IMR-90 (cell line): ENCODE measurements at regions not wholly inside any gene's neighbourhood (a gene's known extent, or its start where the extent isn't known, plus 50 kb on each side); places are given as distances from the start of the nearest gene placed in this dataset.

Source experiments
- ATAC-seq: fragments of 200-7000 bp; cut with Tn5 transposase; 2 replicates; pipeline ENCODE4 v1.9.1; 2020; ENCODE audit warnings: low read depth, mild to moderate bottlenecking, moderate library complexity
- BruUV-seq: library from RNA; stranded (reverse); fragments of 400-500 nt; replicated peaks from 2 replicates; lab custom pipeline; 2021; lab: Mats Ljungman, UMichigan
- CTCF ChIA-PET: fragments of 300-600 bp; formaldehyde crosslinking; extraction: SDS; loops from one replicate; lab custom pipeline; 2021; ENCODE audit warnings: antibody characterized with exemption; lab: Yijun Ruan, JAX
- POLR2A ChIA-PET: fragments of 300-600 bp; sonication (Branson Sonifier 250); formaldehyde crosslinking; loops from one replicate; lab custom pipeline; 2022; ENCODE audit warnings: antibody characterized with exemption; ENCODE audit not compliant: unreplicated experiment; lab: Charles Lee
- DNase-seq: peaks from one replicate; pipeline ENCODE4 v3.0.0; 2013
- H2AFZ ChIP-seq: replicated peaks from 2 replicates; pipeline ENCODE3; 2013; ENCODE audit warnings: low read length, mild to moderate bottlenecking; ENCODE audit not compliant: poor library complexity
- H2AK5ac ChIP-seq: 2 replicates; pipeline ENCODE4 v1.6.1; 2013; ENCODE audit warnings: low read depth, low read length, inconsistent platforms
- H2AK9ac ChIP-seq: replicated peaks from 2 replicates; pipeline ENCODE3; 2013; ENCODE audit warnings: mild to moderate bottlenecking, low read depth, low read length, moderate library complexity; ENCODE audit not compliant: poor library complexity
- H2BK120ac ChIP-seq: 2 replicates; pipeline ENCODE4 v1.6.1; 2013; ENCODE audit warnings: low read depth, low read length, inconsistent platforms
- H2BK15ac ChIP-seq: 3 replicates; pipeline ENCODE4 v1.6.1; 2013; ENCODE audit warnings: low read depth, low read length, inconsistent platforms
- H2BK20ac ChIP-seq: 2 replicates; pipeline ENCODE4 v1.6.1; 2013; ENCODE audit warnings: low read depth, mild to moderate bottlenecking, inconsistent platforms, low read length, moderate library complexity
- H2BK5ac ChIP-seq: 2 replicates; pipeline ENCODE4 v1.6.1; 2013; ENCODE audit warnings: mild to moderate bottlenecking, low read depth, low read length, inconsistent platforms; ENCODE audit not compliant: poor library complexity, severe bottlenecking
- H3K14ac ChIP-seq: replicated peaks from 2 replicates; pipeline ENCODE4 v1.6.1; 2013; ENCODE audit warnings: low read depth, low read length, inconsistent platforms
- H3K18ac ChIP-seq: 2 replicates; pipeline ENCODE4 v1.6.1; 2013; ENCODE audit warnings: low read depth, low read length, control low read depth
- H3K23ac ChIP-seq: 2 replicates; pipeline ENCODE4 v1.6.1; 2013; ENCODE audit warnings: low read depth, low read length, inconsistent platforms
- H3K27ac ChIP-seq: 2 replicates; pipeline ENCODE4 v1.5.1; 2013; ENCODE audit warnings: mild to moderate bottlenecking, control low read depth, low read length; ENCODE audit not compliant: insufficient read depth
- H3K27me3 ChIP-seq: 2 replicates; pipeline ENCODE4 v1.6.1; 2013; ENCODE audit warnings: low read length; ENCODE audit not compliant: control insufficient read depth, insufficient read depth
- H3K36me3 ChIP-seq: 2 replicates; pipeline ENCODE4 v1.6.1; 2013; ENCODE audit warnings: low read length, mixed read lengths; ENCODE audit not compliant: control insufficient read depth, insufficient read depth
- H3K4ac ChIP-seq: 2 replicates; pipeline ENCODE4 v1.6.1; 2013; ENCODE audit warnings: low read depth, low read length, inconsistent platforms
- H3K4me1 ChIP-seq: 2 replicates; pipeline ENCODE4 v1.6.1; 2013; ENCODE audit warnings: low read length, mixed read lengths; ENCODE audit not compliant: control insufficient read depth, insufficient read depth
- H3K4me2 ChIP-seq: 2 replicates; pipeline ENCODE4 v1.6.1; 2013; ENCODE audit warnings: low read depth, mild to moderate bottlenecking, control low read depth, low read length, moderate library complexity
- H3K4me3 ChIP-seq: 2 replicates; pipeline ENCODE4 v1.5.1; 2013; ENCODE audit warnings: low read depth, mild to moderate bottlenecking, control low read depth, low read length, moderate library complexity; ENCODE audit not compliant: insufficient read depth
- H3K56ac ChIP-seq: 2 replicates; pipeline ENCODE4 v1.6.1; 2013; ENCODE audit warnings: low read length, inconsistent platforms; ENCODE audit not compliant: insufficient read depth; ENCODE audit errors: extremely low read depth
- H3K79me1 ChIP-seq, 2 experiments: 2 replicates each; pipeline ENCODE4 v1.6.1; 2013; ENCODE audit warnings: low read length in 2 of 2, inconsistent platforms in 1 of 2, low read depth in 1 of 2
- H3K9ac ChIP-seq: 2 replicates; pipeline ENCODE4 v1.6.1; 2013; ENCODE audit warnings: low read depth, low read length, control low read depth
- H3K9me1 ChIP-seq: 2 replicates; pipeline ENCODE4 v1.6.1; 2013; ENCODE audit warnings: low read length, inconsistent platforms; ENCODE audit not compliant: insufficient read depth
- H3K9me3 ChIP-seq: 2 replicates; pipeline ENCODE4 v1.6.1; 2013; ENCODE audit warnings: low read length; ENCODE audit not compliant: control insufficient read depth, insufficient read depth
- H4K20me1 ChIP-seq: 2 replicates; pipeline ENCODE4 v1.6.1; 2013; ENCODE audit warnings: low read length, inconsistent platforms; ENCODE audit not compliant: insufficient read depth
- H4K5ac ChIP-seq: 2 replicates; pipeline ENCODE4 v1.6.1; 2013; ENCODE audit warnings: mild to moderate bottlenecking, low read depth, low read length, control low read depth
- H4K8ac ChIP-seq, 2 experiments: 2 replicates each; pipeline ENCODE4 v1.6.1; 2013; ENCODE audit warnings: low read depth in 2 of 2, low read length in 2 of 2, control low read depth in 1 of 2, inconsistent platforms in 1 of 2
- H4K91ac ChIP-seq: 2 replicates; pipeline ENCODE4 v1.6.1; 2013; ENCODE audit warnings: low read depth, low read length, inconsistent platforms; ENCODE audit not compliant: insufficient read depth
- BHLHE40 ChIP-seq: fragments of 150-350 bp; IDR thresholded peaks from 2 replicates; pipeline ENCODE4 v1.6.1; 2016; ENCODE audit warnings: mild to moderate bottlenecking, low read depth, low read length
- CHD1 ChIP-seq: IDR thresholded peaks from 2 replicates; pipeline ENCODE4 v1.6.1; 2012; ENCODE audit warnings: low read depth, low read length, improper control_type of control experiment
- ELK1 ChIP-seq: fragments of 150-350 bp; IDR thresholded peaks from 2 replicates; pipeline ENCODE4 v1.6.1; 2016; ENCODE audit warnings: low read depth, mild to moderate bottlenecking, low read length, moderate library complexity, borderline replicate concordance
- MAZ ChIP-seq: IDR thresholded peaks from 2 replicates; pipeline ENCODE4 v1.6.1; 2012; ENCODE audit warnings: low read depth, mild to moderate bottlenecking, low read length, improper control_type of control experiment, moderate library complexity, borderline replicate concordance
- NFE2L2 ChIP-seq: fragments of 150-350 bp; IDR thresholded peaks from 2 replicates; pipeline ENCODE4 v1.6.1; 2016; ENCODE audit warnings: low read depth, mild to moderate bottlenecking, low read length
- POLR2A ChIP-seq: IDR thresholded peaks from 2 replicates; pipeline ENCODE4 v1.6.1; 2012; ENCODE audit warnings: mild to moderate bottlenecking, low read depth, low read length
- RAD21 ChIP-seq: IDR thresholded peaks from 2 replicates; pipeline ENCODE4 v1.6.1; 2012; ENCODE audit warnings: low read length, improper control_type of control experiment
- SMC3 ChIP-seq: fragments of 150-350 bp; IDR thresholded peaks from 2 replicates; pipeline ENCODE4 v1.6.1; 2016; ENCODE audit warnings: low read depth, mild to moderate bottlenecking, antibody characterized with exemption, low read length, moderate library complexity
- WGBS, 2 experiments: methylation state at CpG; one replicate each; pipeline versions ENCODE4 v1.1.5 to v1.1.7; 2013; ENCODE audit warnings: missing lambda C conversion rate in 2 of 2; ENCODE audit not compliant: insufficient read length in 1 of 2; ENCODE audit errors: extremely low coverage in 2 of 2; 5-methylcytosine and 5-hydroxymethylcytosine counted together
- dilution Hi-C: fragments of 300-500 bp; cut with HindIII; formaldehyde crosslinking; loops from one replicate; pipeline ENCODE4 v1.14.3; 2018; ENCODE audit warnings: low sequenced_read_pairs; ENCODE audit not compliant: unreplicated experiment
- in situ Hi-C: fragments of 300-500 bp; cut with MboI; formaldehyde crosslinking; loops from 3 replicates; pipeline ENCODE4 v1.14.3; 2019; ENCODE audit warnings: low sequenced_read_pairs, inconsistent platforms, mixed read lengths
- intact Hi-C: fragments of 100-400 bp; cut with micrococcal nuclease; formaldehyde crosslinking; loops from 2 replicates; pipeline ENCODE4 v1.10.0; 2022

DNA sequence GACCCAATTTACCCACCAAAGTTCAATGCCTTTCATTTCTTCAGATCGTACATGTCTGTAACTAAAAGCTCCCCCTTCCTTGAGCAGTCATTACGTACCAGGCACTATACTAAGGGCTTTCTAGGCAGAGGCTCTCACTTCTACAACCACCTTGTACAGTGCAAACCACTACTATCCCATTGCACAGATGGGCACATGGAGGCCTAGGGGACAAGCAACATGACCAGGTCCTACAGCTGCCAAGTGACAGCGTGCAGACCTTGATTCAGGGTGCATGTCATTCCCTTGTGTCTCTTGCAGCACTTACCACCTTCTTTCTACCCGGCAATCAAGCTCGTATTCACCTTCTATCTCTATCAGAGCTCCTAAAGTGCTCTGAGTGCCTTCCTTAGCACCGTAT is 382.7 kb downstream of the SOX9 start:
- WGBS, 2 experiments: 93% methylated on average over 3 of the region's 6 CpGs; no CpG with 5 or more reads in 1 of the 2 experiments

More for the DNA sequence above, 382.7 kb downstream of the SOX9 start:
- Histone ChIP-seq H3K36me3 (no peaks in the 10 kb centered on the region), H4K5ac (no peak overlapping the region), H2BK5ac (no peak overlapping the region), H4K8ac (no peak overlapping the region), H3K27me3 (no peaks in the 10 kb centered on the region), H3K9ac (no peak overlapping the region), H3K4me3 (no peak overlapping the region), H3K79me1 (peaks cover 40 to 57% of the 10 kb centered on the region in 2 experiments), H3K18ac (no peak overlapping the region), H3K4me1 (peaks cover 16% of the 10 kb centered on the region), H2BK120ac (no peak overlapping the region), H4K91ac (no peak overlapping the region), H3K14ac (no peak overlapping the region), H3K9me3 (no peaks in the 10 kb centered on the region), H4K20me1 (no peaks in the 10 kb centered on the region), H2AK9ac (no peak overlapping the region), H3K56ac (no peak overlapping the region), H2BK20ac (no peak overlapping the region), H3K27ac (no peak overlapping the region), H3K23ac (no peak overlapping the region), H2AFZ (no peak overlapping the region), H3K9me1 (peaks cover 9% of the 10 kb centered on the region), H2BK15ac (no peak overlapping the region), H2AK5ac (peak overlapping the region; percentile 49; the same call in 1 of the 2 replicates), H3K4ac (no peak overlapping the region), H3K4me2 (no peak overlapping the region)
- ChIA-PET POLR2A (no interaction called here), CTCF (no interaction called here)
- dilution Hi-C loops: no loop called here
- DNase-seq (no peak), ATAC-seq (no peak)
- in situ Hi-C loops: no loop called here
- intact Hi-C loops: no loop called here
- BruUV-seq: no TSS peak
- TF ChIP-seq POLR2A: no peak
- TF ChIP-seq CHD1: no peak
- no peak for TF ChIP-seq BHLHE40
- TF ChIP-seq NFE2L2: no peak
- TF ChIP-seq RAD21: no peak
- no peak for TF ChIP-seq SMC3
- no peak for TF ChIP-seq ELK1
- no peak for TF ChIP-seq MAZ
